DND-41 (cell line): ENCODE measurements at regions not wholly inside any gene's neighbourhood (a gene's known extent, or its start where the extent isn't known, plus 50 kb on each side); places are given as distances from the start of the nearest gene placed in this dataset.

Experiments
- ATAC-seq: fragments of 200-7000 bp; cut with Tn5 transposase; 3 replicates; pipeline ENCODE4 v1.9.1; 2021; ENCODE audit warnings: low read depth; ENCODE audit not compliant: insufficient read depth
- DNase-seq: peaks from one replicate; pipeline ENCODE4 v3.0.0-alpha.2; 2020
- H2AFZ ChIP-seq: 2 replicates; pipeline ENCODE4 v1.6.0; 2012; ENCODE audit warnings: low read depth, low read length
- H3K27ac ChIP-seq: 2 replicates; pipeline ENCODE4 v1.5.1; 2012; ENCODE audit warnings: low read length, inconsistent platforms
- H3K27me3 ChIP-seq: fragments of 200-600 bp; sonication (generic); 2 replicates; pipeline ENCODE4 v1.6.0; 2012; ENCODE audit warnings: low read length, mild to moderate bottlenecking, inconsistent platforms; ENCODE audit not compliant: insufficient read depth, poor library complexity
- H3K36me3 ChIP-seq: 2 replicates; pipeline ENCODE4 v1.5.1; 2012; ENCODE audit warnings: low read length, inconsistent platforms; ENCODE audit not compliant: insufficient read depth
- H3K4me1 ChIP-seq: 2 replicates; pipeline ENCODE4 v1.5.1; 2012; ENCODE audit warnings: mild to moderate bottlenecking, low read length; ENCODE audit not compliant: insufficient read depth
- H3K4me2 ChIP-seq: 2 replicates; pipeline ENCODE4 v1.6.0; 2012; ENCODE audit warnings: mild to moderate bottlenecking, moderate library complexity, low read length, inconsistent platforms; ENCODE audit not compliant: insufficient read depth
- H3K4me3 ChIP-seq, 2 experiments: fragments of 200-600 bp in 1 of 2; shearing (Covaris generic) in 1 of 2; 2 replicates each; pipeline ENCODE4 v1.5.1; 2012 to 2016; ENCODE audit warnings: inconsistent platforms in 2 of 2, low read length in 2 of 2, mild to moderate bottlenecking in 2 of 2, low read depth in 1 of 2, moderate library complexity in 1 of 2
- H3K79me2 ChIP-seq: 2 replicates; pipeline ENCODE4 v1.6.0; 2012; ENCODE audit warnings: low read length, inconsistent platforms; ENCODE audit not compliant: insufficient read depth
- H3K9ac ChIP-seq: 2 replicates; pipeline ENCODE4 v1.6.0; 2012; ENCODE audit warnings: low read depth, mild to moderate bottlenecking, inconsistent platforms, low read length, moderate library complexity
- H3K9me3 ChIP-seq: 2 replicates; pipeline ENCODE4 v1.5.1; 2012; ENCODE audit warnings: low read length, moderate library complexity, mild to moderate bottlenecking, inconsistent platforms; ENCODE audit not compliant: insufficient read depth, severe bottlenecking
- H4K20me1 ChIP-seq: 2 replicates; pipeline ENCODE4 v1.6.0; 2012; ENCODE audit warnings: low read length; ENCODE audit not compliant: insufficient read depth
- CTCF ChIP-seq: IDR thresholded peaks from 2 replicates; pipeline ENCODE4 v1.5.1; 2012; ENCODE audit warnings: borderline replicate concordance, low read length, moderate library complexity, mild to moderate bottlenecking; ENCODE audit not compliant: poor library complexity, severe bottlenecking; ENCODE audit errors: extremely low read depth
- EZH2 ChIP-seq: IDR thresholded peaks from 3 replicates; pipeline ENCODE4 v1.6.1; 2012; ENCODE audit warnings: borderline replicate concordance, low read depth, mild to moderate bottlenecking, moderate library complexity, low read length, inconsistent platforms; ENCODE audit not compliant: severe bottlenecking

GRCh38 chr2:196383799-196384198 is 212.4 kb upstream of the STK17B start:
- Histone ChIP-seq H3K27ac (no peak overlapping the region), H3K4me3 (no peak overlapping the region), H2AFZ (no peak overlapping the region), H3K4me2 (no peak overlapping the region), H3K9ac (no peak overlapping the region), H3K27me3 (no peaks in the 10 kb centered on the region), H3K4me1 (no peaks in the 10 kb centered on the region), H3K79me2 (no peaks in the 10 kb centered on the region), H4K20me1 (no peaks in the 10 kb centered on the region), H3K36me3 (no peaks in the 10 kb centered on the region), H3K9me3 (no peaks in the 10 kb centered on the region)
- TF ChIP-seq EZH2: no peak
- no peak for TF ChIP-seq CTCF
- ATAC-seq (no peak), DNase-seq (no peak)

- H3K4me3 ChIP-seq: no peak overlapping the region
- H3K4me1 ChIP-seq: no peaks in the 10 kb centered on the region
- H4K20me1 ChIP-seq: no peaks in the 10 kb centered on the region
- no peak for TF ChIP-seq EZH2
- TF ChIP-seq CTCF: no peak
- H3K27me3 ChIP-seq: no peaks in the 10 kb centered on the region
- H3K79me2 ChIP-seq: no peaks in the 10 kb centered on the region
- no peak overlapping the region for H3K4me2 ChIP-seq
- H3K27ac ChIP-seq: no peak overlapping the region
- no peaks in the 10 kb centered on the region for H3K36me3 ChIP-seq
- DNase-seq (no peak), ATAC-seq (no peak)
- no peak overlapping the region for H2AFZ ChIP-seq
- H3K9ac ChIP-seq: no peak overlapping the region
- no peaks in the 10 kb centered on the region for H3K9me3 ChIP-seq
These were observed 213.4 kb upstream of the STK17B start for GRCh38 chr2:196384729-196385128.

- no peaks in the 10 kb centered on the region for H3K36me3 ChIP-seq
- DNase-seq: no peak
- no peaks in the 10 kb centered on the region for H4K20me1 ChIP-seq
- no peaks in the 10 kb centered on the region for H3K27me3 ChIP-seq
- peak; percentile 37; the same call in 1 of the 3 replicates for ATAC-seq
- H3K9ac ChIP-seq: no peak overlapping the region
- H3K9me3 ChIP-seq: no peaks in the 10 kb centered on the region
- no peaks in the 10 kb centered on the region for H3K4me1 ChIP-seq
- no peak overlapping the region for H3K4me3 ChIP-seq
- H3K27ac ChIP-seq: no peak overlapping the region
- H2AFZ ChIP-seq: no peak overlapping the region
- no peak for TF ChIP-seq EZH2
- TF ChIP-seq CTCF: no peak
- H3K4me2 ChIP-seq: no peak overlapping the region
- no peaks in the 10 kb centered on the region for H3K79me2 ChIP-seq
These were observed 218.3 kb upstream of the STK17B start for GRCh38 chr2:196389670-196390069.
